Retina (tissue), 1 donor: ENCODE measurements at regions not wholly inside any gene's neighbourhood (a gene's known extent, or its start where the extent isn't known, plus 50 kb on each side); places are given as distances from the start of the nearest gene placed in this dataset.

Experiments
- DNase-seq: peaks from one replicate; pipeline ENCODE4 v3.0.0-alpha.2; 2016

- no peak for DNase-seq
These were observed 83.5 kb downstream of the TBX22 start for GRCh38 chrX:80098038-80098437.

DNA sequence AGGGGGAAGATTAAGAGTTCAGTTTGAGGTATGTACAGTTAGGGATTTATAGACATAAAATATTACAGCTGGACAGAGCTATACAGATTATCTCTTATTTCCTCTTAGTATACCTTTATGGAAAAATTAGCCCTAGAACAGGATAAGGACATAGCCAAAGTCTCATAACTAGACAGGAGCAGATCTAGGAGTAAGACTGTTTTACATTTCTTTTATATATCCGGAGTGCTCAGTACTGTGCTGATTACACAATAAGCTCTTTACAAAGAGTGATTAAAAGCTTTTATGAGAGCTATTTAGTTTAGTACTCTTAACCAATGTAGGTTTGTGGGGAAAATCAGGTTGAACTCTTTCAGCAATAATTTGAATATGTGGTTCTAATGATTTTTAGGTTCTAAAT, 105.8 kb downstream of the TBX22 start:
- DNase-seq, result no peak

GRCh38 chrX:80138938-80139337, 124.4 kb downstream of the TBX22 start:
- no peak for DNase-seq

DNA sequence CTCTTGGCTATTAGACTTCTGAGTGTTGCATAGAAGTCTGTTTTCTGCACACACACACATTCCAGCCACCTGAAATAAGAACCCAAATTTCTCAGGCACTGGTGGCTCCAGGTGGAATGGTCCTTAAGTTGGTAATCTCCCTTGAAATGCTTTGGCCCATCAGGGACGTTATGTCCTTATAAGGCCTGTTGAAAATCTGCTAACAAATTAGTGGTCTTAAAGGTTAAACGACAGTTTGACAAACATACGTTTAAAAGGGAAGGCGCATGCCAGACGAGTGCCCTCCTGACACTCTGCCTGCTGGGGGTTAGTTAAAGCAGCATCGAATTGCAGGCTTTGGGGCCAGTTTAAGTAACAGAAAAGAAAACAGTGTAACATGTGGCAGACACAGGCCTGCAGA, 125.0 kb downstream of the TBX22 start:
- no peak for DNase-seq

- no peak for DNase-seq
These were observed 156.0 kb downstream of the TBX22 start for GRCh38 chrX:80170581-80170980.

DNA sequence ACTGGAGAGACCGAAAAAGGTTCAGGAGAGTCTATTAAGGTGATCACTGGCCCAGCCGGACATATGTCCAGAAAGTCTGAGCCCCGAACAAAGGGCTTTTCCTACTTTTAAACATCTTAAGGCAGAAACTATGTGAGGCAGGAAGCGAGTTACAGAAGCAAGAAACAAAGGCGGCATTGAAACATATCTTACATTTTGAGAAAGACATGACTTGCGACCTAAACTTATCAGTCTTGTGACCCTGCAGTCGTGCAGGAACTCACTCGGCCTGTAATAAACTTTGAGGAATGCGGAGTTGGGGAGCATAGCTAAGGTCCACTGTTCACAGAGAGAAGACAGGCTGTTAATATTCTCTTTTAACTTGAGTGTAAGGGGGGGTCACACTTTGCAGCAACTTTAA, 158.7 kb downstream of the TBX22 start:
- no peak for DNase-seq

DNA sequence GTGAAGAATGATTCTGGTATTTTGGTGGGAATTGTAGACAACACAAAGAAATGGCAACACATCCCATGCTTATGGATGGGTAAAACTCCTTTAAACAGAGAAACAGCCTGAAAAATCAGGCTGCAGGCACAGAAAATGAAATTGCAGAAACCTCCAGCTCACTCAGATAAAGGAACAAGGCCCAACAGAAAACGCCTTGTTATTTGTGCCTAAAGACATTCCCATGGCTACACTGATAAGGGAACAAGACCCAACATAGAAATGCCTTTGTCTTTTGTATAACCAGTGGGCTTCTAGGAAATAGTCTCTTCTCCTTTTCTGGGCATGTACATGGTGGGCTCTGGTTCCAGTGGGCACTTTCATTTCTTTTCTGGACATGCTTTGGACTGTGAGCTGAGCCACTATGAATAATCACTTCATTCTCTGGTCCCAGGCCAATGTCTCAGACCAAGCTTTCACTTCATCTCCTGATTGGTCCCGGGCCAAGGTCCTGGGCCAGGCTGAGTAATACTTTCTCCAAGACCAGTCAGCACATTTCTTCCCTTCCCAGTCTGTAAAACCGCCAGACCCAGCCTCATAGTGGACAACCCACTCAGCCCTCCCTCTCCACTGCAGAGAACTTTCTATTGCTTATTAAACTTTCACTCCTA, 160.5 kb downstream of the TBX22 start:
- DNase-seq, result no peak

GRCh38 chrX:80181079-80181478, 166.5 kb downstream of the TBX22 start:
- DNase-seq, result no peak

GRCh38 chrX:80184854-80185253, 170.3 kb downstream of the TBX22 start:
- DNase-seq, result no peak

GRCh38 chrX:80206647-80207046, 192.1 kb downstream of the TBX22 start:
- no peak for DNase-seq

DNA sequence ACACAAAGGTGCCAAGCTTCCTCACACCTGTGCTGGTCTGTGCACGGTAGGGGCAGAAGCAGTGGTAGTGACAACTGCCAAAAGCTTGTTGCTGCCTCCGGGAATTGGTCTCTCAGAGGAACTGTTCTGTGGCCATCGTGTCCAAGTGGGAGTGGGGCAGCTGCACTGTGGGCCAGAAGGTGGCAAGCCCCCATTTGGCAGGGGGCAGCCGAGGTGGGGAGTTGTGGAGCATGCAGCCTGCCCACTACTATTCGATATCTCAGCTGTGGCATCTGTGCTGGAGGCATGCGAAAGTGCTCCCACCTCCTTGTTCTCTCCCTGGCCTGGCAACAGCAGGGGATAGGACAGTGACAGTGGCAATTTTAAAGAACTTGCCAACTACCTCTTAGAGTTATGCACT, 192.8 kb downstream of the TBX22 start:
- DNase-seq, result no peak

DNA sequence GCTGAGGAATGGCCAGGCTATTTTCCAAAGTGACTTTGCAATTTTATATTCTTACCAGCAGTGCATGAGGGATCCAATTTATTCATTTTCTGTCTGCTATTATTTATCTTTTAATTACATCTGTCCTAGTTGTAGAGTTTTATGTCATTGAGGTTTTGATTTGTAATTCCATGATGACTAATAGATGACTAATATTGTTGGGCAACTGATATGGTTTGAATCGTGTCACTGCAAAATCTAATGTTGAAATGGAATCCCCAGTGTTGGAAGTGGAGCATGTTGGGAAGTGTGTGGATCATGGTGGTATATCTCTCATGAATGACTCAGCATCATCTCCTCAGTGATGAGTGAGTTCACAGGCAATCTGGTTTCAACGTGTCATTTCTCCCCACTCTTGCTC, 201.5 kb downstream of the TBX22 start:
- no peak for DNase-seq

DNA sequence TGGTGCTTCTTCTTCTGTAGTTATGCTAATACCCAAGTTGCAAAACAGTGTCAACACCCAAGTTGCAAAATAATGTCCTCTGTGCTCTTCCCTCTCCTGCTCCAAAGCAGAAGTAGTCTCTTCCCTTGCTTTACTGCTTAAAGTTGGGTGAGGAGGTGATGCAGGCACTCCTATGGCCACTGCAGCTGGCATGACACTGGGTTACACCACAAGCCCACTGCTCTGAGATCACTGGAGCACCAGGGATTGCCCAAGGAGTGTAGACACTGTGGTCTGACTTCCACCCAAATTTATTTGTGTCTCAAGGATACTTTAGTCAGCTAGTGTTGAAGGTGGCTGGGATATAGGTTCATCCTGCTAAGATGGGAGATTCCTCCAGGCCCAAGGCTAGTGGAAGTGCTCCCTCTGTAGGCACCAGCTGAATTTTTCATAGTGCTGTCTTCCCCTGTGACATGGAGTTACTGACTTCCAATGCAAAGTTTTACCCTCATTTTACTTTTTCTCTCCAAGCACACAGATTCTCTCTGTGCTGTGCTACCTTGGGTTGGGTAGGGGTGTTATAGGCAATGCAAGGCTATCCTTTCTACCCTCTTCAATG, 196.2 kb upstream of the TENT5D start:
- no peak for DNase-seq

DNA sequence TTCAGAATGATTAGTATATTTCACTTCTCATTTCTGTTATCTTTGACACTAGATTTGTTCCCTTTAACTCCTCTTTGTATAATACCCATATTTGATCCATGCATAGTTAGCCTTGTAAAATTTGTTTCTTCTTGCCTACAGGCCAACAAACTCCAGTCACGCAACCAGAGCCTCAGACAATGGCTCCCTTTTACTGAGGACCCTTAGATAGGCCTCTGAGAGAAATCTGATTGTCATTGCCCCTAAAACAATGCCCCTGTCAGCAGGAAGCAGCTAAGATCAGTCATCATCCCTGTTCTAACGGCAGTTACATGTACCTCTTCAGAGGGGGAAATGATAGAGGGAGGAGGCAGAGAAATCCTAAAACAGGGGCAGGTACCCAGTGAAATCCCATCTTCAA, 190.6 kb upstream of the TENT5D start:
- no peak for DNase-seq

DNA sequence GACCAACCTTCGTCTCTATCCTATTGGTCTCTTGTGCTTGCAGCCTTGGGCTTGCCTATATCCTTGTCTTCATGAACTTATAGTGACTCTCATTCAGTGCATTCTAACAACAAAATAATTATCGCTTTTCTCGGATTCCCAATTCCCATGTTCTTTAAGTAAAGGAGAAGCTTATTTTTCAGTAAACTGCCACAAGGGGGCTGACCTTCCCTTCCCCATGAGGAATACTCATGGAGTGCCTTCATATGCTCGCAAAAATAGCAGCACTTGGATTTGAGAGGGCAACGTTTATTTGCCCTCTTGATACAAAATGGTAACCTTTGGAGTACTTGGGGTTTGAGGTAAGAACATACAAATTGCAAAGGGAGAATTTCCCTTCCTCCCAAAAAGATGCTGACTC, 183.2 kb upstream of the TENT5D start:
- no peak for DNase-seq

- no peak for DNase-seq
These were observed 174.0 kb upstream of the TENT5D start for GRCh38 chrX:80246271-80246670.

DNA sequence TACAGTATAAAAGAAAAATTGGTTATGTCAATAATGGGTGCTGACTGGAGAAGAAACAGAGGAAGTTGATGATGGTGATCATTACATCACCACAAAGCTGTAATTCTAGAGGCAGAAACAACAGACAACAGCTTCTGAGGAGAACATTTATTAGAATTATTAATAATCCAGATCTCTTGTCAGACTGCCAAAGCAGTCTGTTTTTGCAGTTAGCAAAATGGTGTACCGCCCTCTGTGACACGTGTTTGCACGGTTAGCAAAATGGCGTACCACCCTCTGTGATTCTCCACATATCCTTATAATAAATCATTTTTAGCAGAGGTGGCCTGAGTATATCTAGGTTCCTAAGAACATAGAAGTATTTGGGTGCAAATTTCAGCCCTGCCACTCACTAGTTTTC, 154.0 kb upstream of the TENT5D start:
- DNase-seq, result no peak

GRCh38 chrX:80266979-80267378, 153.3 kb upstream of the TENT5D start:
- no peak for DNase-seq

DNA sequence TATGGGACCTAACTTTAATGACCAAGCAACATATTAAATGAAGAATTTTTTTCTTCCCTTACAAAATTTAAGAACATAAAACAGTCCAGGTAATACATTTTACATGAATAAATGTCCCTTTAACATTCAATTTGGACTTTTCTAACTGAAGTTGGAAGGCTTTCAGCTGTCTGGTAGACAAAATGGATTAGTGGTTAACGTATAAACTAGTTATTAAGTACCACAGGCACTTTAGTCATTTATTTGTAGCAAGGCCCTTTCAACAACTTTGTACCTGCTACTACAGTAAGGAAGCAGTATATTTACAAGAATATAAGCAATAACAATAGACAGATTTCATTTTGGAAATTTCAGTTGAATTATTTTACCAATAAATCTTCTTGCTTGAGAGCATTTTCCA, 152.5 kb upstream of the TENT5D start:
- DNase-seq, result no peak

- no peak for DNase-seq
These were observed 137.7 kb upstream of the TENT5D start for GRCh38 chrX:80282535-80282934.

DNA sequence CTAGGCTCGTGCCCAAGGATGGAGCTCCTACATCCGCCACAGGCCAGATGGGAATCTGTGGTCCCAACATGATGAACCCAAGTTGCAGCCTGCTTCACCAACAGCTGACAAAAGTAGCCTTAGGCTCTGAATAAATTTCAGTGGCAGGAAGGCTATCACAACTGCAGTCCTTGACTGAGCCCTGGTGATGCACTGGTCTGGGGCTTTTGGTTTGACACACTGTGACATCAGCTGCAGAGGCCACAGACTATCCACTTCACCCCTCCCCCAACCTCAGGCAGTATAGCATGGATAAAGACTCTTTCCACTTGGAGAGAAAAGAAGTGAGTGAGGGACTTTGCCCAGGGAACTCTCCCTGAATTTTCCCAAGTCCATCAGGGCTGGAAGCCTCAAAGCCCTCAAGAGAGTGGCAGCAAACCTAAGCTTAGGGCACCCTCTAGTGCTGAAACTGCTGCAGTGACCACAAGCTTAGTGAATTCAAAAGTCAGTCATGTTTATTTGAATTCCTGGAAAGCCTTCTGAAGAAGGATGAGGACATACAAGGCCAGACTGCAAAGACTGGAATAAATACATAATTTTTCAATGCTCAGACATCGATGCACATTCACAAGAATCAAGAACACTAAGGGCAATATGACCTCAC, 135.0 kb upstream of the TENT5D start:
- DNase-seq, result peak; percentile 12

GRCh38 chrX:80290834-80291233, 129.4 kb upstream of the TENT5D start:
- no peak for DNase-seq

- DNase-seq, result no peak
These were observed 126.9 kb upstream of the TENT5D start for GRCh38 chrX:80293354-80293753.

DNA sequence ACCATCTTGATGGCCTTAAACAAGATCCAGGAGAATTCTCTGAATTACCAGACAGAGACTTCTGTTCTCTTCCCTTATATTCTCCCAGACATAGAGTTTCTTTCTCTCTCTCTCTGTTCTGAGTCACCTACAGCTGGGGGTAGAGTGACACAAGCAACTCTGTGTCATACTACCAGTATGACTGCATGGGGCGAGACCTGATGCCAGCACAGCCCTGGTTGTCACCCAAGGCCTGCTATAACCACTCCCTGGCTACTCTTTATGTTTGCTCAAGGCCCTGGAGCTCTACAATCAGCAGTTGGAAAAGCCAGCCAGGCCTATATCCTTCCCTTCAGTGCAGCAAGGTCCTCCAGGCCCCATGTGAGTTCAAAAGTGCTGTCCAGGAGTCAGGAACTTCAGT, 114.2 kb upstream of the TENT5D start:
- no peak for DNase-seq

DNA sequence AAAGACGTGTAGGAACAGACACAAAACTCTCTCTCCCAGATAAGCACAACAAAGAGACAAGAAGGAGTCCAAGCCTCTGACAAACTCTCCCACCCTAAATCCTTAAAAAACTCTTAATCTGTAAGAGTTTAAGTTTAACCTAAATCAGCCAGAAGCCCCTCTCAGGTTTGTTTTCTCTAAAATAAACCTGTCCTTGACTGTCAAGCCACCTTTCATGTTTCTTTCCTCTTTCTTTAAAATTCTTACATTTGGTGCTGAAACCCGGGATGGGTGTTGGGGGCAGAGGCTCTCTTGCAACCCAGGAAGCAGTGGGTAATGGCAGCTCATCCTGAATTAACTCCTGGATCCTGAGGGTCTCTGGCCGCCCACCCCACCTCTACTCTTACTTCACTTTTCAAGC, 107.8 kb upstream of the TENT5D start:
- DNase-seq, result no peak
